ENCODE measurements at regions not wholly inside any gene's neighbourhood (a gene's known extent, or its start where the extent isn't known, plus 50 kb on each side); places are given as distances from the start of the nearest gene placed in this dataset.
"Not testable (repeated sequence)": the region's sequence is repeated elsewhere in the genome, so short reads cannot be mapped to it uniquely, and the experiment has no call there.

DNA sequence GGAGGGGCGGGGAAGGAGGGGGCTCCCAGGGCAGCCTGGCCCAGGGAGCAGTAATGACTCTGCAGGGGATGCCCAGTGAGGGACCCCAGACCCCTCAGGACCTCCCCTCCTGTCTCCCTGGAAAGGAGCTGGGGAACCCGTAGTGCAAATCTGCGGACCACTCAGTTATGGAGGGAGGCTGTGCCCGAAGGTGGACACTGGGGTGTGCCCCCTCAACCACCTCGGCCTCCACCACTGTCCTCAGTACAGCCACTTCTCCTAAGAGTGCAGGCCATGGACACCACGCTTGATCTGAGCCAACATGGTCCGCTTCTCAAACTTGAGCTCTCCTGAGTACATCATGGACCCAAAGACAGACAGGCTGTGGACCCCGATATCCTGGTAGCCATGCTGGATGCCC, 378.2 kb upstream of the MAOA start:
- Histone ChIP-seq H3K27me3 (no peaks in the 10 kb centered on the region), H3K36me3 (no peaks in the 10 kb centered on the region), H3K9me3 (no peaks in the 10 kb centered on the region), H3K4me3 (no peak overlapping the region), H3K4me1 (no peaks in the 10 kb centered on the region), H3K27ac (no peak overlapping the region)
- TF ChIP-seq, protein P1, sequence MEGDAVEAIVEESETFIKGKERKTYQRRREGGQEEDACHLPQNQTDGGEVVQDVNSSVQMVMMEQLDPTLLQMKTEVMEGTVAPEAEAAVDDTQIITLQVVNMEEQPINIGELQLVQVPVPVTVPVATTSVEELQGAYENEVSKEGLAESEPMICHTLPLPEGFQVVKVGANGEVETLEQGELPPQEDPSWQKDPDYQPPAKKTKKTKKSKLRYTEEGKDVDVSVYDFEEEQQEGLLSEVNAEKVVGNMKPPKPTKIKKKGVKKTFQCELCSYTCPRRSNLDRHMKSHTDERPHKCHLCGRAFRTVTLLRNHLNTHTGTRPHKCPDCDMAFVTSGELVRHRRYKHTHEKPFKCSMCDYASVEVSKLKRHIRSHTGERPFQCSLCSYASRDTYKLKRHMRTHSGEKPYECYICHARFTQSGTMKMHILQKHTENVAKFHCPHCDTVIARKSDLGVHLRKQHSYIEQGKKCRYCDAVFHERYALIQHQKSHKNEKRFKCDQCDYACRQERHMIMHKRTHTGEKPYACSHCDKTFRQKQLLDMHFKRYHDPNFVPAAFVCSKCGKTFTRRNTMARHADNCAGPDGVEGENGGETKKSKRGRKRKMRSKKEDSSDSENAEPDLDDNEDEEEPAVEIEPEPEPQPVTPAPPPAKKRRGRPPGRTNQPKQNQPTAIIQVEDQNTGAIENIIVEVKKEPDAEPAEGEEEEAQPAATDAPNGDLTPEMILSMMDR (IDR thresholded peaks at IDR 0.05) = no peak
- ATAC-seq (no peak), FAIRE-seq (no peak), DNase-seq (no peak)
- 87 to 96% methylated on average over 7 to 8 of the region's 8 CpGs for WGBS, 2 donors
- intact Hi-C loops (cut with DNase I) = no loop called here

DNA sequence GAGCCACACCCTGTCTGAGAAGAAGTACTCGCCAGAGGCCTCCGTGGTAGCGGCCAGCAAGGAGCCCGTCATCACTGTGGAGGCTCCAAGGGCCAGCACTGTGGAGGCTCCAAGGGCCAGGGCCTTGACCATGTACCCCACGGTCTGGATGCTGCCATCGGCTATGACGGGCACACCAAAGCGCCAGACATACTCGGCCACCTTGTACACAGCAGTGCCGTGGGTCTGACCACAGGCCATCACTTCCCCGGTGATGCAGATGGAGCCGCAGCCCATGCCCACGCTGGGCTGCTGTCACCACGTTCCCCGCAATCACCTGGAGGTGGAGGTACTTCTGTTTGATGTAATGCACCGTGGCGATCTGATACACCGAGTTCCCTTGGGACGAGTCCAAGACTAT, 377.7 kb upstream of the MAOA start:
- FAIRE-seq (no peak), ATAC-seq (no peak), DNase-seq (no peak)
- TF ChIP-seq, protein P1 (IDR thresholded peaks at IDR 0.05) = no peak
- no peaks in the 10 kb centered on the region for H3K36me3 ChIP-seq
- WGBS, 2 donors = 86 to 87% methylated on average over 19 of the region's 19 CpGs
- H3K27me3 ChIP-seq = no peaks in the 10 kb centered on the region
- H3K4me1 ChIP-seq = no peaks in the 10 kb centered on the region
- H3K4me3 ChIP-seq = no peak overlapping the region
- no peak overlapping the region for H3K27ac ChIP-seq
- no peaks in the 10 kb centered on the region for H3K9me3 ChIP-seq
- intact Hi-C loops (cut with DNase I) = no loop called here

DNA sequence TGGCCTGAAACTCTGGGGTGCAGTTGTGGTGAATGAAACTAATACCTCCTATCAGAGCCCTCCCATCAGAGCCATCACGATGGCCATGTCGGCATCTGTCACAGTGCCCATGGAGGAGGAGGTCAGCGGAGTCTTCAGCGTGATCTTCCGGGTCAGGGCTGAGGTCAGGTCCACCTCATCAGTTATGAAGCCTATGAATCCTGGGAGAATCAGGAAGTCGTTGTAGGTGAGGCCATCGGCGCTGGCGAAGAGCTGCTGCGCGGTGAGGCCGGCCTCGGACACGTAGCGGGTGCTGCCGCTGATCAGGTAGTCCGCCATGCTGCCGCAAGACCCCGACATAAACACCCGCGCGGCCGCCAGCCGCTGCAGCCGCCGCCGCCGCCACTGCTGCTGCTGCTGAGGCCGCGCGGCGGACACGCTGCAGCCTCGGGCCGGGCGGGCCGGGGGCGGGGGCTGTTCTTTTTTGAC, 376.7 kb upstream of the MAOA start:
- Histone ChIP-seq H3K4me1 (no peaks in the 10 kb centered on the region), H3K27ac (no peak overlapping the region), H3K36me3 (no peaks in the 10 kb centered on the region), H3K27me3 (no peaks in the 10 kb centered on the region), H3K4me3 (no peak overlapping the region), H3K9me3 (no peaks in the 10 kb centered on the region)
- TF ChIP-seq, protein P1 (IDR thresholded peaks at IDR 0.05) = no peak
- 81 to 93% methylated on average over 38 of the region's 38 CpGs for WGBS, 2 donors
- ATAC-seq (no peak), FAIRE-seq (no peak), DNase-seq (peak in 1 of 6 donors; percentile 49)
- intact Hi-C loops (cut with DNase I) = no loop called here

DNA sequence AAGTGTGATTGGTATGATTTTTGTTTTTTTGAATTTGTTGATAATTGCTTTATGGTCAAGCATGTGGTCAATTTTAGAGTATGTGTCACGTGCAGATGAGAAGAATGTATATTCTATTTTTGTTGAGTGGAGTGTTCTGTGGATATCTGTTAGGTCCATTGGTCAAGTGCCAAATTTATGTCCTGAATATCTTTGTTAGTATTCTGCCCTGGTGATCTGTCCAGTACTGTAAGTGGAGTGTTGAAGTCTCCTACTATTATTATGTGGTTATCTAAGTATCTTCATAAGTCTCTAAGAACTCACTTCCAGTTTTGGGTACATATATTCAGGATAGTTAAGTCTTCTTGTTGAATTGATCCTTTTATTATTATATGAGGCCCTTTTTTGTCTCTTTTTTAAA, 372.9 kb upstream of the MAOA start:
- Histone ChIP-seq H3K4me1 (no peaks in the 10 kb centered on the region), H3K27ac (no peak overlapping the region), H3K9me3 (no peaks in the 10 kb centered on the region), H3K27me3 (no peaks in the 10 kb centered on the region), H3K4me3 (no peak overlapping the region), H3K36me3 (no peaks in the 10 kb centered on the region)
- TF ChIP-seq, protein P1 (IDR thresholded peaks at IDR 0.05) = no peak
- intact Hi-C loops (cut with DNase I) = no loop called here
- 51 to 80% methylated on average over 1 of the region's 1 CpG for WGBS, 2 donors
- ATAC-seq (no peak), DNase-seq (no peak), FAIRE-seq (peak; percentile 80)

DNA sequence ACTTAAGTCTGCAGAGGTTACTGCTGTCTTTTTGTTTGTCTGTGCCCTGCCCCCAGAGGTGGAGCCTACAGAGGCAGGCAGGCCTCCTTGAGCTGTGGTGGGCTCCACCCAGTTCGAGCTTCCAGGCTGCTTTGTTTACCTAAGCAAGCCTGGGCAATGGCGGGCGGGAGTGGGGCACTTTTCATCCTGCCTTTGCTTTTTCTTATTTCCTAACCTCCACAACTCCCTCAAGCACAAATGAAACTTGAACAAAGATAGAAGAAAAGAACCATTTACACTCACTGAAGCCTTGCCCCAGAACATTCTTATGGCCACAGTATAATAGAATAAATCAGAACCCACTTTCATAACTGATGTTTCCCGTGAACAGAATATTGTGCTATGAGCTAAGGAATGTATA, 344.5 kb upstream of the MAOA start:
- H3K36me3 ChIP-seq; DNase-seq; ATAC-seq; intact Hi-C loops (cut with DNase I); H3K27ac ChIP-seq; H3K4me1 ChIP-seq; H3K9me3 ChIP-seq; H3K4me3 ChIP-seq; FAIRE-seq: not testable (repeated sequence)
- 42 to 48% methylated on average over 4 of the region's 4 CpGs for WGBS, 2 donors
- H3K27me3 ChIP-seq = peaks cover 0 to 19% (median 3%) of the 10 kb centered on the region in 4 donors
